NT2/D1 (cell line): ENCODE measurements at regions not wholly inside any gene's neighbourhood (a gene's known extent, or its start where the extent isn't known, plus 50 kb on each side); places are given as distances from the start of the nearest gene placed in this dataset.

Source experiments
- SUZ12 ChIP-seq: IDR thresholded peaks from 2 replicates; pipeline ENCODE4 v1.6.1; 2011; ENCODE audit not compliant: insufficient read length, insufficient read depth; ENCODE audit errors: extremely low read depth
- YY1 ChIP-seq: IDR thresholded peaks from 2 replicates; pipeline ENCODE4 v1.6.1; 2011; ENCODE audit not compliant: insufficient read length, insufficient read depth
- ZNF274 ChIP-seq: IDR thresholded peaks from 2 replicates; pipeline ENCODE4 v1.6.1; 2011; ENCODE audit warnings: mild to moderate bottlenecking, low read depth, low read length

DNA sequence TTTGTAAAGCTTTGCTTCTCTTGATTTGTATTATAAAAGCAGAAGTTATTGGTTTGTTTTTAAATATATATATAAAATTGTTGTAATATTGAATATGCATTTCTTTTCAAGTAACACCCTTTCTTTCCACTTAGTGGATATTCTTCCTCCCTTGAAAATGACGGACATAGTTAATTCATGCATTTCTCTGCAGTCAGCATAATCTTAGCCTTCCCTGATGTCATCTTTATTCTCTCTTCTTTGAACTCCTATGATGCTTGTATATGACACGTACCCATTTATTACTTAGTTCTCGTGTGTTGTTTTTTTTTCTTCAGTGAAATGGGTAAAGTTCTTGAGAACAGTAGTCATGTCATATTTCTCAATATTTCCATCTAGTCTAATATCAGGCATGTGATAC lies 191.2 kb downstream of the MDFIC start:
- TF ChIP-seq ZNF274 (no peak), YY1 (no peak), SUZ12 (no peak)
